ENCODE measurements at regions not wholly inside any gene's neighbourhood (a gene's known extent, or its start where the extent isn't known, plus 50 kb on each side); places are given as distances from the start of the nearest gene placed in this dataset.

DNA sequence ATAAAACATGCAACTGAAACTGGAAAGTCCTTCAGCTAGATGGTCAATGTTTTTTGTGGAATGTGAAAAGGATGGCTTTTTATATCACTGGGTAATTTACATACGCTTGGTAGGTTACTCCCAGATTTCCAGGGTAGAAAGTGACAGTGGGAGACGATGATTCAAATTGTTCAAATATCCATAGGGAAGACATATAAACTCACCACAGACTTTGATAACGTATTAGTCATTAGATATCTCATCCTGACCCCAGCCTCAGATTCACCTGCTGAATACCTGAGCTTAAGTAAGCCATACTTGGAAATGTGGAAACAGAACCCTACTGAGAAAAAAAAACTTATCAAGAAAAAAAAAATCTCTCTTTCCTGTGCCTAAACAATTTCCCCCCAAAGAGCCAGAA lies 169.4 kb downstream of the ZNF674 start:
- Histone ChIP-seq H3K36me3 (ENCODE audit: control insufficient read depth in 2 of 2, insufficient read depth in 2 of 2, low read length in 1 of 2) (no peaks in the 10 kb centered on the region), H3K9me3 (ENCODE audit: control insufficient read depth in 2 of 2, insufficient read depth in 1 of 2, low read length in 1 of 2) (no peaks in the 10 kb centered on the region), H3K4me1 (ENCODE audit: control insufficient read depth in 2 of 2, insufficient read depth in 2 of 2, low read length in 2 of 2) (no peaks in the 10 kb centered on the region), H3K27ac (ENCODE audit: low read depth in 1 of 2, low read length in 1 of 2) (no peak overlapping the region), H3K27me3 (ENCODE audit: control insufficient read depth in 2 of 2, insufficient read depth in 1 of 2, low read length in 1 of 2) (no peaks in the 10 kb centered on the region), H3K4me3 (ENCODE audit: low read length in 2 of 2) (no peak overlapping the region)
- 94% methylated on average over 3 of the region's 3 CpGs for WGBS
- no peak for DNase-seq (ENCODE audit: low read depth in 6 of 9, low spot score in 9 of 9)

DNA sequence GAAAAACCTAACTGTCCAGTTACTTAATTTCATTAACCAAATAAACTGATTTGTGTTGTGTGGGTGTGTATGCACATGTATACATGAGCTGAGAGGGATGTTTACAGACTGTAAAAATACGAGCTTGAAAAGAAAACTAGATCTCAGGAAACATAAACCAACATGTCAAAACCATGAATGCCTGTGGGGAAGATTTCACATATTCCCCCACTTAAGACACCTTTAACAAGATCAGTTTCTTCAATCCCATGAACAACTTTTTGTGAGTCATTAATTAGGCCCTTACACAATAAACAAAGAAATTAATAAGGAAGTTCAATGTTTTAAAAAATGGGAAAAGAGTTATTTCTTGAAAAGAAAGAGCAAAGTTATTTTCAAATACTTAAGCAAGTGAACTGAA lies 170.8 kb downstream of the ZNF674 start:
- 42% methylated on average over 1 of the region's 1 CpG for WGBS
- Histone ChIP-seq H3K27me3 (ENCODE audit: control insufficient read depth in 2 of 2, insufficient read depth in 1 of 2, low read length in 1 of 2) (no peaks in the 10 kb centered on the region), H3K27ac (ENCODE audit: low read depth in 1 of 2, low read length in 1 of 2) (no peak overlapping the region), H3K4me1 (ENCODE audit: control insufficient read depth in 2 of 2, insufficient read depth in 2 of 2, low read length in 2 of 2) (no peaks in the 10 kb centered on the region), H3K9me3 (ENCODE audit: control insufficient read depth in 2 of 2, insufficient read depth in 1 of 2, low read length in 1 of 2) (no peaks in the 10 kb centered on the region), H3K36me3 (ENCODE audit: control insufficient read depth in 2 of 2, insufficient read depth in 2 of 2, low read length in 1 of 2) (no peaks in the 10 kb centered on the region), H3K4me3 (ENCODE audit: low read length in 2 of 2) (no peak overlapping the region)
- no peak for DNase-seq (ENCODE audit: low read depth in 6 of 9, low spot score in 9 of 9)

DNA sequence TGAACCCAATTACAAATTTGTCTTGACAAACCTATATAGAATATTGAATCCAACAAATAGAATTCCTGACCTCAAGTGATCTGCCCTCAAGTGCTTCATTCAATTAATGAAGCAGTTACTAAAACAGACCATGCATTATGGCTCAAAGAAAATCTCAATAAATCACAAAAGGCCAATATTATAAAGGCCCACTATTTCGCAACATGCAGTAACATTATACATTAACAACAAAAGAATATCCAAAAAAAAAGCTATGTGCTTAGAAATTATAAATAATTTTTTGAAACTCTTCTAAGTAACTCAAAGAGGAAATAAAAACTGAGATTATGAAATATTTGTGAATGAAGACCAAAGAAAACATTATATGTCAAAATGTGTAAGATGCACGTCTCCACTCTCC lies 177.7 kb downstream of the ZNF674 start:
- Histone ChIP-seq H3K9me3 (ENCODE audit: control insufficient read depth in 2 of 2, insufficient read depth in 1 of 2, low read length in 1 of 2) (no peaks in the 10 kb centered on the region), H3K4me1 (ENCODE audit: control insufficient read depth in 2 of 2, insufficient read depth in 2 of 2, low read length in 2 of 2) (no peaks in the 10 kb centered on the region), H3K4me3 (ENCODE audit: low read length in 2 of 2) (no peak overlapping the region), H3K36me3 (ENCODE audit: control insufficient read depth in 2 of 2, insufficient read depth in 2 of 2, low read length in 1 of 2) (no peaks in the 10 kb centered on the region), H3K27me3 (ENCODE audit: control insufficient read depth in 2 of 2, insufficient read depth in 1 of 2, low read length in 1 of 2) (no peaks in the 10 kb centered on the region), H3K27ac (ENCODE audit: low read depth in 1 of 2, low read length in 1 of 2) (no peak overlapping the region)
- 93% methylated on average over 2 of the region's 2 CpGs for WGBS
- no peak for DNase-seq (ENCODE audit: low read depth in 6 of 9, low spot score in 9 of 9)

DNA sequence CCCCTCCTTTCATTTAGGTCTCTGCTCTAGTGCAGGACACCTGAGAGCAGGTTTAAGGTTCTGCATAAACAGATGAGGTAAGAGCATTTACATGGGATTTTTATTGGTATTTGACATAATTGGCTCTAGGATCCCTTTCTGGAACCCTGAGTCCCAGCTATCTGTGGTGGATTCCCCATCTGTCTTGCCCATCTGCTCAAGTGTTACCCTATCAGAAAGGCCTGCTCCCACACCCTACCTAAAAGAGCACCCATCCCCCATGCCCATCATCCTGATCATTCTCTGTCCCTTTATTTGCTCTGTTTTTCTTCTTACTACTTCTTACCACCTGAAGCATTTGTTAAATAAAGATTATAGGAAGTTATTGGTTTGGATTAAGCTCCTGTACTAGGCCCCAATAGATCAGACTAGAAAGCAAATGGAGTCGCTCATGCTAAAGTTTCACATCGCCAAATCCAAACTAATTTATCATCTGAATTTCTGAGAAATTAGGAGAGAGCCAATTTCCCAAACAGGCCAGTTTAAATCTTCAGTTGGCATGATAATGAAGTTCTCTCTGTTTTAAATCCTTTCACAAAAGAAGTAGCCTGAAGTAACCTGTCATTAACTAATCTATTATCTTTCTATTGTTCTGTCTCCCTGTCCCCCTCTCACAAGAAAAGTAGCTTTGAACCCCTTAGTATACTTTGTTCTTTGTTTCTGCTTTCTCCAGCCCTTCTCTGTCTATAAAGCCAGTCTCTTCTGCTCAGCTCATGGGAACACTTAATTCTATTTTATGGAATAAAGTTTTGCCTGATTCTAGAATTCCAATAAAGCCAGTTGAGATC lies 178.6 kb downstream of the ZNF674 start:
- no peaks in the 10 kb centered on the region for H3K9me3 ChIP-seq (ENCODE audit: control insufficient read depth in 2 of 2, insufficient read depth in 1 of 2, low read length in 1 of 2)
- DNase-seq (ENCODE audit: low read depth in 6 of 9, low spot score in 9 of 9): no peak
- WGBS: 100% methylated on average over 2 of the region's 2 CpGs
- H3K27me3 ChIP-seq (ENCODE audit: control insufficient read depth in 2 of 2, insufficient read depth in 1 of 2, low read length in 1 of 2): no peaks in the 10 kb centered on the region
- H3K4me1 ChIP-seq (ENCODE audit: control insufficient read depth in 2 of 2, insufficient read depth in 2 of 2, low read length in 2 of 2): no peaks in the 10 kb centered on the region
- no peak overlapping the region for H3K4me3 ChIP-seq (ENCODE audit: low read length in 2 of 2)
- H3K27ac ChIP-seq (ENCODE audit: low read depth in 1 of 2, low read length in 1 of 2): no peak overlapping the region
- H3K36me3 ChIP-seq (ENCODE audit: control insufficient read depth in 2 of 2, insufficient read depth in 2 of 2, low read length in 1 of 2): no peaks in the 10 kb centered on the region

DNA sequence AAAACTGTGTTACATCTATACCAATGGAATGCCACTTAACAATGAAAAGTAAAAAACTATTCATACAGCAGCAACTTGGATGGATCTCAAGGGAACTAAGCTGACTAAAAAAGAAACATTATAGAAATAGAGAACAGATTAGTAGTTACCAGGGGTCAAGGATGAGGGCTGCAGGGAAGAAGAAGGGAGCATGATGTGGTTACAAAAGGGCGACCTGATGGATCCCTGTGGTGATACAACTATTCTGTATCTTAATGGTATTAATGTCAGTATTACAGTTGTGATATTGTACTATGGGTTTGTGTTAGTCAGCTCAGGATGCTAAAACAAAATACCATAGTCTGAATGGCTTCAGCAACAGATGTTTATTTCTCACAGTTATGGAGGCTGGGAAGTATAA lies 190.7 kb downstream of the ZNF674 start:
- H3K27ac ChIP-seq (ENCODE audit: low read depth in 1 of 2, low read length in 1 of 2): no peak overlapping the region
- H3K4me3 ChIP-seq (ENCODE audit: low read length in 2 of 2): no peak overlapping the region
- no peaks in the 10 kb centered on the region for H3K36me3 ChIP-seq (ENCODE audit: control insufficient read depth in 2 of 2, insufficient read depth in 2 of 2, low read length in 1 of 2)
- no peak for DNase-seq (ENCODE audit: low read depth in 6 of 9, low spot score in 9 of 9)
- no peaks in the 10 kb centered on the region for H3K4me1 ChIP-seq (ENCODE audit: control insufficient read depth in 2 of 2, insufficient read depth in 2 of 2, low read length in 2 of 2)
- no peaks in the 10 kb centered on the region for H3K27me3 ChIP-seq (ENCODE audit: control insufficient read depth in 2 of 2, insufficient read depth in 1 of 2, low read length in 1 of 2)
- H3K9me3 ChIP-seq (ENCODE audit: control insufficient read depth in 2 of 2, insufficient read depth in 1 of 2, low read length in 1 of 2): no peaks in the 10 kb centered on the region
- 100% methylated on average over 1 of the region's 1 CpG for WGBS

DNA sequence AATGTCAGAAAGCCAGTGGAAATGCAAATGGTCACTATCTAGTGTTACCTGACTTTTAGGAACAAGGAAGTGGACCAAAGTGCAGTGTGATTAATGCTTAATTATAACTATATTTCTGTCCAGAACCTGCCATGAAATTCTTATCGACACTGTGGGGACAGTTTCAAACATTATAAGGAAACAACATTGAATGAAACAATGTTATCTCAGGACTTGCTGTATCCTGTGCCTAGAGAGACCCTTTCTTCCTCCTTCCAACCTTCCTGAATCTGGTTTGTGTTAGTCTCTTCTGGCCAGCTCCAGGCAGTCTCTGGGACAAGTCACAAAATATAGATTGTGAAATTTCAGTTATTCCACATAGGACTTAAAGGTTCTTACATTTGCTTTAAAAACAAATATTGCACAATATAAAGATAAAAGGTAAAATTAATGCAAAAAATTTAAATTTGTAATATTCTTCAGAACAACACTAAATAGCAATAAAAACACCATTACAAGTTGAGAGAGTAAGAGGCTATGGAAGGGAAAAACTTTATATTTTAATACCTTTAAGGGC lies 203.4 kb downstream of the ZNF674 start:
- H3K27ac ChIP-seq (ENCODE audit: low read depth in 1 of 2, low read length in 1 of 2): no peak overlapping the region
- no peaks in the 10 kb centered on the region for H3K9me3 ChIP-seq (ENCODE audit: control insufficient read depth in 2 of 2, insufficient read depth in 1 of 2, low read length in 1 of 2)
- H3K36me3 ChIP-seq (ENCODE audit: control insufficient read depth in 2 of 2, insufficient read depth in 2 of 2, low read length in 1 of 2): no peaks in the 10 kb centered on the region
- no peak overlapping the region for H3K4me3 ChIP-seq (ENCODE audit: low read length in 2 of 2)
- 17% methylated on average over 1 of the region's 1 CpG for WGBS
- H3K4me1 ChIP-seq (ENCODE audit: control insufficient read depth in 2 of 2, insufficient read depth in 2 of 2, low read length in 2 of 2): no peaks in the 10 kb centered on the region
- H3K27me3 ChIP-seq (ENCODE audit: control insufficient read depth in 2 of 2, insufficient read depth in 1 of 2, low read length in 1 of 2): no peaks in the 10 kb centered on the region
- DNase-seq (ENCODE audit: low read depth in 6 of 9, low spot score in 9 of 9): no peak

DNA sequence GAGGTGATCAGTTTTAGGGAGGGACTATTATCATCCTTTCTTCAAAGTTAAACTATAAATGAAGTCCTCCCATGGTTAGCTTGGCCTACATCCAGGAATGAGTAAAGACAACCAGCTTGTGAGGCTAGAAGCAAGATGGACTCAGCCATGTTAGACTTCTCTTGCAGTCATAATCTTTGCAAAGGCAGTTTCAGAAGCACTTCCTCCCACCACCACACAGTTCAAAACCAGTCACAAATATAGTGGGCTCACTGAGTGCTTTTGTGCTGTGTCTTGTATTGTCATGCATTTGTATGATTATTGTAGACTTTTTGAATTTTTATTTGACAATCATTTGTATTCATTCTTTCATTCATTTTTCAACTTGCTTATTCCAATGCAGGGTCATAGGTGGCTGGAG lies 204.5 kb downstream of the ZNF674 start:
- no peaks in the 10 kb centered on the region for H3K4me1 ChIP-seq (ENCODE audit: control insufficient read depth in 2 of 2, insufficient read depth in 2 of 2, low read length in 2 of 2)
- no peak overlapping the region for H3K27ac ChIP-seq (ENCODE audit: low read depth in 1 of 2, low read length in 1 of 2)
- no peak for DNase-seq (ENCODE audit: low read depth in 6 of 9, low spot score in 9 of 9)
- no peaks in the 10 kb centered on the region for H3K36me3 ChIP-seq (ENCODE audit: control insufficient read depth in 2 of 2, insufficient read depth in 2 of 2, low read length in 1 of 2)
- H3K9me3 ChIP-seq (ENCODE audit: control insufficient read depth in 2 of 2, insufficient read depth in 1 of 2, low read length in 1 of 2): no peaks in the 10 kb centered on the region
- no peaks in the 10 kb centered on the region for H3K27me3 ChIP-seq (ENCODE audit: control insufficient read depth in 2 of 2, insufficient read depth in 1 of 2, low read length in 1 of 2)
- no peak overlapping the region for H3K4me3 ChIP-seq (ENCODE audit: low read length in 2 of 2)

DNA sequence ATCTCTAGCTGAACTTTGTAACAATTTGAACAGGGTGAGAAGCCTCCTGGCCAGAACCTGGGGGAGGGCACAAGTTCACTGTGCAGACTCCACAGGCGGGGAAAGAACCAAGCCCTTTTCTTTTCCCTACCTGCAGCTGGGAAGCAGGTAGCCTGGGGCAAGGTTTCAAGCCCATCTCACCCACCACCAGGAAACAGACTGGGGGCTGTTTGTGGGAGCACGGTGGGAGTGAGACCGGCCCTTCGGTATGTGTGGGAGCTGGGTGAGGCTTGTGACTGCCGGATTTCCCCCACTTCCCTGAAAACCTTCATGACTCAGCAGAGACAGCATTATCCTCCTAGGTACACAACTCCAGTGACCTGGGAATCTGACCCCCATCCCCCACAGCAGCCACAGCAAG lies 211.7 kb downstream of the ZNF674 start:
- no peaks in the 10 kb centered on the region for H3K4me1 ChIP-seq (ENCODE audit: control insufficient read depth in 2 of 2, insufficient read depth in 2 of 2, low read length in 2 of 2)
- no peak for DNase-seq (ENCODE audit: low read depth in 6 of 9, low spot score in 9 of 9)
- H3K27me3 ChIP-seq (ENCODE audit: control insufficient read depth in 2 of 2, insufficient read depth in 1 of 2, low read length in 1 of 2): no peaks in the 10 kb centered on the region
- H3K27ac ChIP-seq (ENCODE audit: low read depth in 1 of 2, low read length in 1 of 2): no peak overlapping the region
- WGBS: 93% methylated on average over 5 of the region's 5 CpGs
- H3K9me3 ChIP-seq (ENCODE audit: control insufficient read depth in 2 of 2, insufficient read depth in 1 of 2, low read length in 1 of 2): no peaks in the 10 kb centered on the region
- no peaks in the 10 kb centered on the region for H3K36me3 ChIP-seq (ENCODE audit: control insufficient read depth in 2 of 2, insufficient read depth in 2 of 2, low read length in 1 of 2)
- no peak overlapping the region for H3K4me3 ChIP-seq (ENCODE audit: low read length in 2 of 2)

DNA sequence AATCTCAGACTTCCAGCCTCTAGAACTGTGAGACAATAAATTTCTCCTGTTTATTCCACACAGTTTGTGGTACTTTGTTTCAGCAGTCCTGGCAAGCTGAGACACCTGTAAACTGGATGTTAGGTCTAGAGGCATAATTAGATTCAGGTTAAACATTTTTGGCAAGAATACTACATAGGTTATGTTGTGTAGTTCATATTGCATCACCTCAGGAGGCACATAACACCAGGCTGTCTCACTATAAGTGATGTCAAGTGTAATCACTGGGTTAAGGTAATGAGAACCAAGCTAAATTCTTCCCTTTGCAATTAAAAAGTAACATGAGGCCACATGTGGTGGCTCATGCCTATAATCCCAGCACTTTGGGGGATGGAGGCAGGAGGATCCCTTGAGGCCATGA lies 214.2 kb downstream of the ZNF674 start:
- no peaks in the 10 kb centered on the region for H3K36me3 ChIP-seq (ENCODE audit: control insufficient read depth in 2 of 2, insufficient read depth in 2 of 2, low read length in 1 of 2)
- no peak for DNase-seq (ENCODE audit: low read depth in 6 of 9, low spot score in 9 of 9)
- no peaks in the 10 kb centered on the region for H3K27me3 ChIP-seq (ENCODE audit: control insufficient read depth in 2 of 2, insufficient read depth in 1 of 2, low read length in 1 of 2)
- no peak overlapping the region for H3K27ac ChIP-seq (ENCODE audit: low read depth in 1 of 2, low read length in 1 of 2)
- no peak overlapping the region for H3K4me3 ChIP-seq (ENCODE audit: low read length in 2 of 2)
- H3K9me3 ChIP-seq (ENCODE audit: control insufficient read depth in 2 of 2, insufficient read depth in 1 of 2, low read length in 1 of 2): no peaks in the 10 kb centered on the region
- no peaks in the 10 kb centered on the region for H3K4me1 ChIP-seq (ENCODE audit: control insufficient read depth in 2 of 2, insufficient read depth in 2 of 2, low read length in 2 of 2)

Measured in thymus (tissue), 11 donors.